ENCODE measurements at regions not wholly inside any gene's neighbourhood (a gene's known extent, or its start where the extent isn't known, plus 50 kb on each side); places are given as distances from the start of the nearest gene placed in this dataset.
"Not testable (repeated sequence)": the region's sequence is repeated elsewhere in the genome, so short reads cannot be mapped to it uniquely, and the experiment has no call there.

DNA sequence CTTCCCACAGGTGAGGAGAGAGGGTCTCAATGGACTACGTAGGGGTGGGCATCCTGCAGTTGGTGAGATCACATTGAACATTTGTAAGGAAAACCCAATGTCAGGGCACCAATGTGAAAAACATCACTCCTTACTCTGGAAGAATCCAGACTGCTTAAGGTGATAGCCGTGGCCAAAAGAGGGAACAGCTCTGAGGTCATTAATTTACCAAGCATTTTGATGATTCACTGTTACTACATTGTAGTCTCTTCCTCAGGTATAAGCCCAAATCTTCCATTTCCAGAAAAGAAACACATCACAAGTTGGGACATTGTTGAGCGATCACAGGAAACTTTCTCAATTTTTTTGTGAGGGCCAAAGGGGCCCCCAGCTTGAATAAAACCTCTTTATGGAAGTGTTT is 61.1 kb upstream of the SPTLC3 start:
- no peak for DNase-seq
- in situ Hi-C loops (cut with HindIII; ENCODE audit: low pct_ligation_motif_present, low pct_unique_long_range_greater_than_20kb, low sequenced_read_pairs): no loop called here

DNA sequence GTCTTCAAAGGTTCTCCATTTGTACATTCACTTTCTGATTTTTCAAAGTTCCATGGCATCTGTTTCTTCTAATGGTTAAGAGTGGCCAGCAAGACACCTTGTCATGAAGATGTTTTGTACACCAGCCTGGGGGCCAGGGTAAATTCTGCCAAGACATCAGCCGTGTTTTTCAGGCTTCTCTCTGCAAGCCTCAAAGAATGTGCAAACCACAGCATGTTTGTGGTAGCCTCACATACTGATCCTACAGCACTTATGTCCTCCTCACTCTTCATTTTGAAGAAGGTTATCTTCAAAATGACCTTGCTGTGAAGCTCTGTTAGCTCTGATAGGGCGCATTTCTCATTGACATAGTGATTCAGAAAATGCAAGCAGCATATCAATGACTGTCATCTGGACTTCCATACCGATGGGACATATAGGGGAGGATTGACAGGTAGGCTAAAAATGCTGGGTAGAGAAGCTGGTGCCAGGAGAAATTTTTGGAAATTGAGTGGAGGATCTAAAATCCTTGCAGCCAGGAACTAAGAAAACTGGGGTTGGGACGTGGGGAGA is 59.3 kb upstream of the SPTLC3 start:
- in situ Hi-C loops (cut with HindIII; ENCODE audit: low pct_ligation_motif_present, low pct_unique_long_range_greater_than_20kb, low sequenced_read_pairs): no loop called here
- no peak for DNase-seq

DNA sequence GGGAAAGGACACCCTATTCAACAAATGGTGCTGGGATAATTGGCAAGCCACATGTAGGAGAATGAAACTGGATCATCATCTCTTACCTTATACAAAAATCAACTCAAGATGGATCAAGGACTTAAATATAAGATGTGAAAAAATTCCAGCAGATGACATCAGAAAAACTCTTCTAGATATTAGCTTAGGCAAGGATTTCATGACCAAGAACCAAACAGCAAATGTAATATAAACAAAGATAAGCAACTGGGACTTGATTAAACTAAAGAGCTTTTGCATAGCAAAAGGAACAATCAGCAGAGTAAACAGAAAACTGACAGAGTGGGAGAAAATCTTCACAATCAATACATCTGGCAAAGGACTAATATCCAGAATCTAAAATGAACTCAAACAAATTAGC is 54.5 kb upstream of the SPTLC3 start:
- in situ Hi-C loops (cut with HindIII; ENCODE audit: low pct_ligation_motif_present, low pct_unique_long_range_greater_than_20kb, low sequenced_read_pairs); DNase-seq: not testable (repeated sequence)

DNA sequence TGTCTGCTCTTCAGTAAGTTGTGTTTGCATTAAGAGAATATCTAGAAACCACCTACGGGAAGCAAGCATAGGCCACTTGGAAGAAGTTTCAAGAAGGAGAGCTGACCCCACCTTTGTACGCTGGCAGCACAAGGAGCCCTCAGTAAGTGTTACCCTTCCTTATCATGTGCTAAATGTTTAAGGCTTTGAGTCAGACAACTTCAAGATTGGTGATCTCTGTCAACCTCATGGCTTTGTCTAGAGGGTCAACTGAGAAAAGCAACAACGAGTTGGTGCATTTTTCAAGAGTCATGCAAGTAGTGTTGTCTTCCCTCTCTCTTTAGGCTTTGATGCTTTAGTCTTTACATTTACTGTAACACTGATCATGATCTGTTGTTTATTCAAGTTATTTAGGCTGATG is 53.2 kb upstream of the SPTLC3 start:
- no peak for DNase-seq
- in situ Hi-C loops (cut with HindIII; ENCODE audit: low pct_ligation_motif_present, low pct_unique_long_range_greater_than_20kb, low sequenced_read_pairs): no loop called here

DNA sequence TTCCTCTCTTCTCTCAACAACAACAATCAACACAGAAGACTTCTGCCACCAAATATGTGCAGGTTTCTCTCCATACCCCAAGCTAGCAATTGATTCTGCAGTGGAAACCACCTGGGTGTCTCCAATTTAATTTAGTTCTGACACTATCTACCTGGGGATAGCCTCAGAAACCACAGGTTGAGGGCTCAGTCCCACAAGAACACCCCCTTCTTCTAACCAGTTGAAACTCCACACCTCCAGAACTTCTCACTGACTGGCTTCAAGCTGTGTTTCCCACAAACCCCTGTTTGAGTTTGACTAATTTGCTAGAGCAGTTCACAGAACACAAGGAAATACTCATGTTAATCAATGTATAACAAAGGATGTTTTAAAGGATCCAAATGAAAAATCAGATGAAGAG is 52.5 kb upstream of the SPTLC3 start:
- in situ Hi-C loops (cut with HindIII; ENCODE audit: low pct_ligation_motif_present, low pct_unique_long_range_greater_than_20kb, low sequenced_read_pairs): no loop called here
- DNase-seq: no peak

DNA sequence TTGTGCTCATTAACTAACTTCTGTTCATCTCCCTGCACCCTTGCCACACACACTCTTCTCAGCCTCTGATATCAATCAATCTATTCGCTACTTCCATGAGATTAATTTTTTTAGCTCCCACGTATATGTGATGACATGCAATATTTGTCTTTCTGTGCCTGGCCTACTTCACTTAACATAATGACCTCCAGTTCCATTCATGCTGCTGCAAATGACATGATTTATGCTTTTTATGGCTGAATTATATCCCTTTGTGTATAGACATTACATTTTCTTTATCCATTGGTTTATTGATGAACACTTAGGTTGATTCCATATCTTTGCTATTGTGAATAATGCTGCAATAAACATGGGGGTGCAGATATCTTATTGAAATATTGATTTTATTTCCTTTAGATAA is 50.8 kb upstream of the SPTLC3 start:
- in situ Hi-C loops (cut with HindIII; ENCODE audit: low pct_ligation_motif_present, low pct_unique_long_range_greater_than_20kb, low sequenced_read_pairs): no loop called here

More for the DNA sequence above, 50.8 kb upstream of the SPTLC3 start:
- DNase-seq: no peak

Measured in ACHN (cell line).